Activated CD4-positive, alpha-beta memory T cell treated with anti-CD3 and anti-CD28 coated beads for 36 hours (primary cell): ENCODE measurements at regions not wholly inside any gene's neighbourhood (a gene's known extent, or its start where the extent isn't known, plus 50 kb on each side); places are given as distances from the start of the nearest gene placed in this dataset.

ENCODE experiments used
- CTCF ChIA-PET: fragments of 350-600 bp; sonication (Branson Sonifier 250); formaldehyde crosslinking; loops from one replicate; lab custom pipeline; 2021; ENCODE audit warnings: antibody characterized with exemption, inconsistent platforms; lab: Charles Lee
- POLR2A ChIA-PET: fragments of 350-600 bp; sonication (Branson Sonifier 250); formaldehyde crosslinking; loops from one replicate; lab custom pipeline; 2021; ENCODE audit warnings: antibody characterized with exemption; lab: Charles Lee
- DNase-seq: peaks from one replicate; pipeline ENCODE4 v3.0.0-alpha.2; 2020
- H3K27ac Mint-ChIP-seq: one replicate; pipeline ENCODE4 v1.8.0; 2021; ENCODE audit warnings: mixed read lengths
- H3K27me3 Mint-ChIP-seq: one replicate; pipeline ENCODE4 v1.8.0; 2021; ENCODE audit warnings: mixed read lengths
- H3K36me3 Mint-ChIP-seq: one replicate; pipeline ENCODE4 v1.8.0; 2021; ENCODE audit warnings: mixed read lengths
- H3K4me1 Mint-ChIP-seq: one replicate; pipeline ENCODE4 v1.8.0; 2021; ENCODE audit warnings: low read depth, mixed read lengths
- H3K4me3 Mint-ChIP-seq: one replicate; pipeline ENCODE4 v1.8.0; 2021; ENCODE audit warnings: mild to moderate bottlenecking, mixed read lengths
- H3K9me3 Mint-ChIP-seq: one replicate; pipeline ENCODE4 v1.8.0; 2021; ENCODE audit warnings: mixed read lengths
- intact Hi-C: fragments of 100-400 bp; cut with micrococcal nuclease; formaldehyde crosslinking; loops from one replicate; pipeline ENCODE4 v1.15.1; 2023

DNA sequence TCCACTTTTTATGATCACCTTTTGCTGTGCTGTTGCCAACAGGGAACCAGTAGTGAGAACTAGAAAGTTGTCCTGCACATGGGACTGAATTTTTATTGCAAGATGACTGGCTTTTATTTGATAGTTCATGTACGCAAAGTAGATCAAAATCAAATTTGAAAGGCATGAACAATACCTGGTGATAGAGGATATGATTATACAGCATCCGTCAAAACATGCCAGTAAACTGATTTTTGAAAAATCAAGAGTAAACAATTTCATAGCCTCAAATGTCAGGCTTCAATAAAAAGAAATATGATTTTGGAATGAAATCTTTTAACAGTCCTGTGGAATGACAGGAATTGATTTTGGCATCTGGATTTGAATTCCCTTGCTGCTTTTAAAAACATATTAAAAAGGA, 219.6 kb upstream of the LRRN1 start:
- DNase-seq, result no peak
- Mint-ChIP-seq H3K4me3 (no peak overlapping the region), H3K9me3 (no peaks in the 10 kb centered on the region), H3K27ac (no peak overlapping the region), H3K27me3 (no peaks in the 10 kb centered on the region), H3K36me3 (no peaks in the 10 kb centered on the region), H3K4me1 (no peaks in the 10 kb centered on the region)
- ChIA-PET CTCF (no interaction called here), POLR2A (no interaction called here)
- intact Hi-C loops, result no loop called here

- ChIA-PET POLR2A (no interaction called here), CTCF (no interaction called here)
- Mint-ChIP-seq H3K4me1 (no peaks in the 10 kb centered on the region), H3K27me3 (no peaks in the 10 kb centered on the region), H3K27ac (no peak overlapping the region), H3K36me3 (no peaks in the 10 kb centered on the region), H3K4me3 (no peak overlapping the region), H3K9me3 (no peaks in the 10 kb centered on the region)
- no peak for DNase-seq
- intact Hi-C loops, result no loop called here
Measured at GRCh38 chr3:3578718-3579117, 220.5 kb upstream of the LRRN1 start.

DNA sequence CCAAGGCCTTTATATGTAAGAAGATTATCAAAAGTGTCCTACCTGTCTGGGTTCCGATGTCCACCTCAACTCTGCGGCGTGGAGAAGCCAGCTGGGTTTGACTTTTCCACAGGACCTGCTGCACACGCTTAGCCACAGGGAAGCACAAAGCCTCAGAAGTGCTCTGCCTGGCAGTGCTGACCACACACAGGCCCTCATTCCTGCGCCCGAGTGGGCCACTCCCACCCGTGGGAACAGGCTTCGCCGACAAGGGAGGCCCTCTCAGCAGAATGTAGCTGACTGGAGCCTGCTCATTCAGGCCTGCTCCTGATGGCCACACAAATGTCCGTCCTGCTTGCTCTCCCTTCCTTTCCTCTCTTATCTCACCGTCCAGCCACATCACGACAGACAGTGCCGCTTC, 221.4 kb upstream of the LRRN1 start:
- DNase-seq, result no peak
- H3K27ac Mint-ChIP-seq, result no peak overlapping the region
- H3K4me1 Mint-ChIP-seq, result no peaks in the 10 kb centered on the region
- H3K4me3 Mint-ChIP-seq, result no peak overlapping the region
- ChIA-PET POLR2A (no interaction called here), CTCF (no interaction called here)
- intact Hi-C loops, result no loop called here
- no peaks in the 10 kb centered on the region for H3K36me3 Mint-ChIP-seq
- H3K9me3 Mint-ChIP-seq, result no peaks in the 10 kb centered on the region
- no peaks in the 10 kb centered on the region for H3K27me3 Mint-ChIP-seq

GRCh38 chr3:3573341-3573740, 225.9 kb upstream of the LRRN1 start:
- no peak overlapping the region for H3K27ac Mint-ChIP-seq
- no peaks in the 10 kb centered on the region for H3K9me3 Mint-ChIP-seq
- no peak for DNase-seq
- intact Hi-C loops, result no loop called here
- POLR2A ChIA-PET, result no interaction called here
- H3K27me3 Mint-ChIP-seq, result peaks cover 1% of the 10 kb centered on the region
- H3K4me1 Mint-ChIP-seq, result no peaks in the 10 kb centered on the region
- H3K4me3 Mint-ChIP-seq, result no peak overlapping the region
- CTCF ChIA-PET, result no interaction called here
- peaks cover 1% of the 10 kb centered on the region for H3K36me3 Mint-ChIP-seq

DNA sequence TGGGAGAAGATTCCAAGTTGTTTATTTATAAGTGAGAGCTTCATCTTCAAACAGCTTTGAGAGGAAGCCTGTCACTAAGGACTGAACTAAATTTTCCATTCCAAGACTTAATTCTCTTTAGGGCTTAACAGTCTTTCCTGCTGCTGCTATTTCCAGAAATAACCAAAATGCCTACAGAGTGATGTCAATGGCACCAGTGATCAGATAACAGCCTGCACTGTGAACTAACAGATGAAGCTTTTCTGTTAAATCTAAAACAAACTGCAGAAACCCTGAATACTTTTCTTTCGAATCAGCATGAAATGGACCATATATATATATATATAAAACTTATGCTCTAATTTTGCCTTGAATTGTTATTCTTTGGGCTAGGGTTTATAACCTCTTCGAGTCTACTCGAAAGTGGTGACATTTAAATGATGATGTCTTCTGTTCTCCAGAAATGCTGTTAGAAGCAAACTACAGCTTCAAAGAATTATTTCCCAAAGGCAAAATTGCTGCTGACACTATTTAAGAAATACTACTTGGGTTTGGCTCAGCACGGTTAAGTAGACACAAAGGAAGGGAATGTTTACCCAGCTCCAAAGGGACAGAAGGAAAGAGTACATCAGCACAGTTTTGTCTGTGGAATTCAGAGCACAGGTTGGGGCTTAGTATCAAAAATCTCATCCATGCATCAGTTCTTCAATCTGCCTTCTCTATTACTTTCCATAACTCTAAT, 238.5 kb upstream of the LRRN1 start:
- no peak for DNase-seq
- POLR2A ChIA-PET, result no interaction called here
- H3K27me3 Mint-ChIP-seq, result no peaks in the 10 kb centered on the region
- no peaks in the 10 kb centered on the region for H3K9me3 Mint-ChIP-seq
- CTCF ChIA-PET, result no interaction called here
- no peak overlapping the region for H3K4me3 Mint-ChIP-seq
- no peaks in the 10 kb centered on the region for H3K4me1 Mint-ChIP-seq
- no peaks in the 10 kb centered on the region for H3K36me3 Mint-ChIP-seq
- intact Hi-C loops, result no loop called here
- H3K27ac Mint-ChIP-seq, result no peak overlapping the region

DNA sequence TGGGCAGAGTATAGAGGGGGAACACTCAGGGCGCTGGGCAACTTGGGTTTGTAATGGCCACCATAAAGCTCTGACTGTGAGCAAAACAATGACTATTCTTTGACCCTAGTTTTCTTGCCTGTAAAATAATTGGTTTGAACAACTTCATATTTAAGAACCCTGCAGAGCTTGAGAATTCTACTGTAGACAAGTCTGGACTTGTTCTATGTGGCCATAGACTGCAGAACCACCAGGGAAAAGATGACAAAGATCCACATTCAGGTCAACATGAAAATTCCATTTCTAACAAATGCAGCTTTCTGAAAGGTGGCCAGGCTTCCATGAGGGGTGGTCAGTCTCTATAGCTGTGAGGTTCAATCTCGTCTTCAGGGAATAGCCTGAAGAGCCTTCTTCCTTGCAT, 239.4 kb upstream of the LRRN1 start:
- intact Hi-C loops, result no loop called here
- Mint-ChIP-seq H3K4me1 (no peaks in the 10 kb centered on the region), H3K4me3 (no peak overlapping the region), H3K27ac (no peak overlapping the region), H3K36me3 (no peaks in the 10 kb centered on the region), H3K27me3 (no peaks in the 10 kb centered on the region), H3K9me3 (no peaks in the 10 kb centered on the region)
- ChIA-PET CTCF (no interaction called here), POLR2A (no interaction called here)
- no peak for DNase-seq

- no peaks in the 10 kb centered on the region for H3K27me3 Mint-ChIP-seq
- no peaks in the 10 kb centered on the region for H3K4me1 Mint-ChIP-seq
Measured at GRCh38 chr3:3556078-3556477, 243.2 kb upstream of the LRRN1 start.

DNA sequence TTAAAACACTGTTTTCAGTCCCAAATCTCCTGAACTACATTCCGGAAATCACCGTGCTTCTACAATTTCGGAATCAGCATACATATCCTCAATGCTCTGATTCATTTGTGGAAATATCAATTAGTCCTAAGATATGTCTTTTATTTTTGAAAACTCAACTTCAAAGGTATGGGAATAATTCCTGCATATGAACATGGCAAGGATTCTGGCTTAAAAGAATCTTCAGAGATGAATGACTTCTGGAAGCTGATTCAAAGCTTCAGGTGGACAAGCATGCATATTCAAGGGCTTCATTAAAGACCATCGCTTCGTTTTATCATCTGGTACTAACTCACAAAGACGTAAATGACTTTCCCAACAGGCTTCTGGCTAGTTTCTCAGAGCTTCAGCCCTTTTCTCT, 246.0 kb upstream of the LRRN1 start:
- DNase-seq, result no peak
- Mint-ChIP-seq H3K4me1 (no peaks in the 10 kb centered on the region), H3K9me3 (peaks cover 10% of the 10 kb centered on the region), H3K27ac (no peak overlapping the region), H3K36me3 (no peaks in the 10 kb centered on the region), H3K27me3 (no peaks in the 10 kb centered on the region), H3K4me3 (no peak overlapping the region)
- intact Hi-C loops, result no loop called here
- ChIA-PET CTCF (no interaction called here), POLR2A (no interaction called here)

More at GRCh38 chr3:3556078-3556477, 243.2 kb upstream of the LRRN1 start:
- no peak overlapping the region for H3K27ac Mint-ChIP-seq
- intact Hi-C loops, result no loop called here
- ChIA-PET POLR2A (no interaction called here), CTCF (no interaction called here)
- no peaks in the 10 kb centered on the region for H3K36me3 Mint-ChIP-seq
- no peak overlapping the region for H3K4me3 Mint-ChIP-seq
- no peaks in the 10 kb centered on the region for H3K9me3 Mint-ChIP-seq
- no peak for DNase-seq

GRCh38 chr3:3552761-3553160, 246.5 kb upstream of the LRRN1 start:
- DNase-seq, result no peak
- intact Hi-C loops, result no loop called here
- Mint-ChIP-seq H3K27ac (no peak overlapping the region), H3K36me3 (no peaks in the 10 kb centered on the region), H3K9me3 (peaks cover 10% of the 10 kb centered on the region), H3K4me1 (no peaks in the 10 kb centered on the region), H3K27me3 (no peaks in the 10 kb centered on the region), H3K4me3 (no peak overlapping the region)
- POLR2A ChIA-PET, result no interaction called here
- CTCF ChIA-PET, result no interaction called here

GRCh38 chr3:3551981-3552380, 247.2 kb upstream of the LRRN1 start:
- ChIA-PET CTCF (no interaction called here), POLR2A (no interaction called here)
- Mint-ChIP-seq H3K36me3 (no peaks in the 10 kb centered on the region), H3K4me3 (no peak overlapping the region), H3K9me3 (peaks cover 10% of the 10 kb centered on the region), H3K27ac (no peak overlapping the region), H3K4me1 (no peaks in the 10 kb centered on the region), H3K27me3 (no peaks in the 10 kb centered on the region)
- intact Hi-C loops, result no loop called here
- no peak for DNase-seq

GRCh38 chr3:3545360-3545759, 253.9 kb upstream of the LRRN1 start:
- Mint-ChIP-seq H3K36me3 (no peaks in the 10 kb centered on the region), H3K9me3 (peaks cover 12% of the 10 kb centered on the region), H3K27me3 (no peaks in the 10 kb centered on the region), H3K4me1 (no peaks in the 10 kb centered on the region), H3K4me3 (no peak overlapping the region), H3K27ac (no peak overlapping the region)
- intact Hi-C loops, result no loop called here
- ChIA-PET CTCF (no interaction called here), POLR2A (no interaction called here)
- DNase-seq, result no peak

DNA sequence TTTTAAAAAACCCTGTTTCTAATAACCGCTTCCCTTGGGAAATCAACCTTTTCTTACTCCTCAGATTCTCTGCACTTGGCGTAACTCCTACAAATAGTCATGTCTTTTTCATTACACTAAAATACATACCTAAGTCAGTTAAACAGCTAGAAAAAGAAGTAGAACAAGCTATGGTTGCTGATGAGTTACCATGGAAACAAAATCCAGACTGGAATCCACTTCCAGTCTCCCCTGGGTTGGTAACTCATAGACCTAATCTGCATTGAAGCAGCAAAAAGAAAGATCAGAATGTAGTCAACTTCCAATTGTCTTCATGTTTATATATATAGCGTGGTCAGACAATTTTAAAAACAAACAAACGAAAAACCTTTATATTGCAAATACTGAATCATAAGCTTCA, 260.8 kb upstream of the LRRN1 start:
- Mint-ChIP-seq H3K27ac (no peak overlapping the region), H3K27me3 (no peaks in the 10 kb centered on the region), H3K4me3 (no peak overlapping the region), H3K9me3 (no peaks in the 10 kb centered on the region), H3K4me1 (no peaks in the 10 kb centered on the region), H3K36me3 (no peaks in the 10 kb centered on the region)
- ChIA-PET POLR2A (no interaction called here), CTCF (no interaction called here)
- DNase-seq, result no peak
- intact Hi-C loops, result no loop called here

DNA sequence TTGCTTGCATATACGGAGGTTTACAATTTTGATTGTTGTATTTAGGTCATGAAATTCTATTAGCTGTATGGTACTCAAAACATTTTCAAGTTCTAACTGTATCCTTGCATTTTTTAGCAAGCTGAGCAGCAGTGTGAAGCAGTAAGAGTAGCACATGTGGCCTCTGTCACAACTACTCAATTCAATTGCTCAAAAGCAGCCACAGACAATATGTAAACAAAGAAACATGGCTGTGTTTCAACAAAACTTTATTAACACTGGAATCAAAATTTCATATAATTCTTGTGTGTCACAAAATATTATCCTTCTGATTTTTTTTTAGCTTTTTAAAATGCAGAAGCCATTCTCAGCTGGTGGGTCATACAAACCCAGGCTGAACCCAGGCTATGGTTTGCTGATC, 266.7 kb upstream of the LRRN1 start:
- H3K9me3 Mint-ChIP-seq, result no peaks in the 10 kb centered on the region
- ChIA-PET POLR2A (no interaction called here), CTCF (no interaction called here)
- H3K36me3 Mint-ChIP-seq, result no peaks in the 10 kb centered on the region
- H3K27me3 Mint-ChIP-seq, result no peaks in the 10 kb centered on the region
- DNase-seq, result no peak
- intact Hi-C loops, result no loop called here
- no peak overlapping the region for H3K27ac Mint-ChIP-seq
- no peaks in the 10 kb centered on the region for H3K4me1 Mint-ChIP-seq
- no peak overlapping the region for H3K4me3 Mint-ChIP-seq
